ENCODE measurements at regions not wholly inside any gene's neighbourhood (a gene's known extent, or its start where the extent isn't known, plus 50 kb on each side); places are given as distances from the start of the nearest gene placed in this dataset.
A peak's percentile ranks its signal among the peaks of the same experiment; 100 is the strongest.

DNA sequence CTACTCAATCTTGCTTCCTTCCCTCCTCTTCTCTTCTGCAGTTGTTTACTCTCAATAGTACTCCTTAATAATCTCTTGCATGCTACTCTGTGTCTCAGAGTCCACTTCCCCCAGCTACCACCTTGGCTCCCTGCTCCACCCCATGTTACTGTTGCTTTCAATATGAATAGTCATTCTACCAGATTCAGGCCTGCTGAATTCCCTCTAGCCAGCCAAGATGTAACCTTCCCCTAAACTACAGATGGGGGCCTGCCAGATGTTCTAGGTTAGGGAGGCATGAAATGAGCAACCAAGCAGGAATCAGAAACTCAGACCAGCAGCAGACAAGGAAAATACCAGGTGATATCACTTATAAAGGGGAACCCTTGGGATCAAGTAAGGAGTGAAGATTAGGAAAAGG, 392.1 kb upstream of the DDHD1 start:
- H3K4me1 Mint-ChIP-seq, result peaks cover 35% of the 10 kb centered on the region

GRCh38 chr14:53542732-53543131, 389.6 kb upstream of the DDHD1 start:
- Mint-ChIP-seq H3K9me3 (no peaks in the 10 kb centered on the region), H3K4me3 (no peak overlapping the region), H3K36me3 (ENCODE audit: low read depth) (no peaks in the 10 kb centered on the region), H3K27ac (no peak overlapping the region), H3K4me1 (peaks cover 52% of the 10 kb centered on the region), H3K27me3 (ENCODE audit: low read depth, poor library complexity) (no peaks in the 10 kb centered on the region)
- no peak for DNase-seq
- TF ChIP-seq CTCF (IDR thresholded peaks at IDR 0.05), result no peak

More for the DNA sequence above, 392.1 kb upstream of the DDHD1 start:
- H3K4me3 Mint-ChIP-seq, result no peak overlapping the region
- no peaks in the 10 kb centered on the region for H3K27me3 Mint-ChIP-seq (ENCODE audit: low read depth, poor library complexity)
- H3K36me3 Mint-ChIP-seq (ENCODE audit: low read depth), result peaks cover 5% of the 10 kb centered on the region
- no peak overlapping the region for H3K27ac Mint-ChIP-seq
- no peak for DNase-seq
- peaks cover 6% of the 10 kb centered on the region for H3K9me3 Mint-ChIP-seq
- TF ChIP-seq CTCF (IDR thresholded peaks at IDR 0.05), result no peak

DNA sequence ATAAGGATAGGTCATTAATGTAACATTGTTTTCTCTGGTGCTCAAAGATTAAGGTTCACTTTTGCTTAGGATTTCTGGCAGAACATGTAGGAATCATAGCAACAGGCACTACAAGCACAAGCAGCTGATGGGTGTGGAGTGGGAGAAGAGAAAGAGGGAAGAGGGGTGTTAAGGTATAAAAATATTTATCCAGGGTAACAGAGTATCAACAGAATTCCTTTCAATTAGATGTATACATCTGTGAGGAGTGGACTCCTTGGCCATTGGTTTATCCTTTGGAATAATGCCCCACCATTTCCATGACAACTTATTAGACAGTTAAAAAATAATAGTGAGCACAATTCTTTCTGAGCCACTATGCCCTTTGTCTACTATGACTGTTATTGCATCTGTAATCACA, 388.3 kb upstream of the DDHD1 start:
- no peak for TF ChIP-seq CTCF (IDR thresholded peaks at IDR 0.05)
- no peaks in the 10 kb centered on the region for H3K9me3 Mint-ChIP-seq
- peaks cover under 1% of the 10 kb centered on the region for H3K27me3 Mint-ChIP-seq (ENCODE audit: low read depth, poor library complexity)
- H3K4me1 Mint-ChIP-seq, result peaks cover 62% of the 10 kb centered on the region
- H3K36me3 Mint-ChIP-seq (ENCODE audit: low read depth), result no peaks in the 10 kb centered on the region
- DNase-seq, result no peak
- H3K4me3 Mint-ChIP-seq, result no peak overlapping the region
- no peak overlapping the region for H3K27ac Mint-ChIP-seq

GRCh38 chr14:53539489-53540126, 386.5 kb upstream of the DDHD1 start:
- Mint-ChIP-seq H3K27ac (peak overlapping the region; percentile 48), H3K9me3 (no peaks in the 10 kb centered on the region), H3K4me3 (no peak overlapping the region), H3K4me1 (peaks cover 58% of the 10 kb centered on the region), H3K36me3 (ENCODE audit: low read depth) (no peaks in the 10 kb centered on the region), H3K27me3 (ENCODE audit: low read depth, poor library complexity) (peaks cover 3% of the 10 kb centered on the region)
- peak; percentile 88 for DNase-seq
- peak; percentile 90 for TF ChIP-seq CTCF (IDR thresholded peaks at IDR 0.05)

DNA sequence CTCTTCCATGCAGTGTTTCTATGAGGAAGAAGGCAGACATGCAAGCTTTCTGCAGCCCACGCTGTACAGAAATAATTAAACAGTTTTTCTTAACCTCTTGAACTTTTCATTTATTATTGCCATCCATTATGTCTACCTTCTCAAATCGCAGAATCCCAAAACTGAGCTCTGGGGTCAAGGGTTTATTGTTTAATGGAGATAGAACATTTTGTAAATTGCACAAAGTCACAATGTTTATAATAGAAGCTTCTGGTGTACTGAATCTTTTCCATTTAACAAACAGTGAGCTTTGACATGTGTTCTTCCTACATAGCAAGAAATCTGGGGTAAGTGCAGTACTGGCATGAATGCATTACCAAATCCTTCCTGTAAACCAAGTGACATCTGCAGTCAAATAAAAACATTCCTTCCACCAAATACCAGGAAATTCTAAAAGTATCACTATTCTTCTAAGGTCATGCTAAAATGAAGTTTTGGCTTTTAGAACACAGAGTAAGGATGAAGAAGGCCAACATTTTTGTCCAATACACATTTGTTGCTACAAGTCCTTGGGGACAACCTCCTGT, 385.3 kb upstream of the DDHD1 start:
- Mint-ChIP-seq H3K4me3 (no peak overlapping the region), H3K36me3 (ENCODE audit: low read depth) (no peaks in the 10 kb centered on the region), H3K4me1 (peaks cover 51% of the 10 kb centered on the region), H3K9me3 (no peaks in the 10 kb centered on the region), H3K27ac (no peak overlapping the region), H3K27me3 (ENCODE audit: low read depth, poor library complexity) (peaks cover 3% of the 10 kb centered on the region)
- DNase-seq, result no peak
- no peak for TF ChIP-seq CTCF (IDR thresholded peaks at IDR 0.05)
